ENCODE measurements at regions not wholly inside any gene's neighbourhood (a gene's known extent, or its start where the extent isn't known, plus 50 kb on each side); places are given as distances from the start of the nearest gene placed in this dataset.

- Histone ChIP-seq H3K9ac (replicated peaks; ENCODE audit: extremely low read depth, insufficient read depth, low read length) (no peak overlapping the region), H3K9me1 (replicated peaks; ENCODE audit: control insufficient read depth, extremely low read depth, insufficient read depth, low read length) (no peaks in the 10 kb centered on the region), H3K9me3 (replicated peaks; ENCODE audit: control insufficient read depth, insufficient read depth, low read length) (no peaks in the 10 kb centered on the region), H3K4me1 (ENCODE audit: control insufficient read depth, extremely low read depth, insufficient read depth, low read length) (no peaks in the 10 kb centered on the region), H3K27me3 (ENCODE audit: control insufficient read depth in 2 of 2, insufficient read depth in 2 of 2, low read length in 2 of 2) (no peaks in the 10 kb centered on the region), H3K27ac (ENCODE audit: insufficient read depth, low read depth, low read length) (no peak overlapping the region), H2AFZ (ENCODE audit: low read depth, low read length) (no peak overlapping the region), H3K36me3 (ENCODE audit: control insufficient read depth in 2 of 2, extremely low read depth in 1 of 2, insufficient read depth in 2 of 2, low read length in 2 of 2) (no peaks in the 10 kb centered on the region), H3K79me2 (ENCODE audit: control insufficient read depth, insufficient read depth, low read length) (no peaks in the 10 kb centered on the region), H3K4me3 (replicated peaks in 1 of 3; ENCODE audit: insufficient read depth in 1 of 3, low read depth in 1 of 3, low read length in 3 of 3) (no peak overlapping the region), H3K4me2 (ENCODE audit: insufficient read depth, low read length) (no peak overlapping the region), H4K20me1 (replicated peaks; ENCODE audit: control insufficient read depth, extremely low read depth, insufficient read depth, low read length) (no peaks in the 10 kb centered on the region)
- dilution Hi-C loops (cut with MboI; ENCODE audit: extremely low pct_ligation_motif_present, low sequenced_read_pairs) (no loop called here), intact Hi-C loops (cut with micrococcal nuclease) (no loop called here)
- TF ChIP-seq MYC (IDR thresholded peaks at IDR 0.05; ENCODE audit: low read depth, low read length) (no peak), JUN (IDR thresholded peaks at IDR 0.05; ENCODE audit: borderline replicate concordance, insufficient read depth, insufficient read length, low read depth) (no peak), EZH2 (IDR thresholded peaks at IDR 0.05; ENCODE audit: borderline replicate concordance, low read depth, low read length, severe bottlenecking) (no peak), MAX (IDR thresholded peaks at IDR 0.05; ENCODE audit: insufficient read depth, insufficient read length) (no peak), FOS (IDR thresholded peaks at IDR 0.05; ENCODE audit: borderline replicate concordance, insufficient read depth, low read length) (no peak), POLR2A (IDR thresholded peaks at IDR 0.05; ENCODE audit: low read depth, low read length) (no peak), GATA2 (IDR thresholded peaks at IDR 0.05; ENCODE audit: insufficient read depth, insufficient read length, low read depth, low read length) (no peak), CTCF (IDR thresholded peaks at IDR 0.05; ENCODE audit: extremely low read depth in 1 of 2, insufficient read depth in 1 of 2, low read depth in 1 of 2, low read length in 2 of 2) (no peak), POLR2AphosphoS5 (IDR thresholded peaks at IDR 0.05; ENCODE audit: insufficient read depth, low read depth, low read length) (no peak)
- no peak for FAIRE-seq
- CTCF ChIA-PET: interaction anchor here (0.5 kb wide), 1 partner anchor 1098 kb away, joined by 3 read pairs; no protein-coding TSS in a partner anchor
- no peak for DNase-seq (ENCODE audit: low read depth, low spot score)
- no TSS peak for BruUV-seq (replicated peaks)
- POLR2A ChIA-PET: no interaction called here
Observed at GRCh38 chr5:155839251-155840037, 487.5 kb upstream of the SGCD start.

Data from endothelial cell of umbilical vein (primary cell).